ENCODE measurements at regions not wholly inside any gene's neighbourhood (a gene's known extent, or its start where the extent isn't known, plus 50 kb on each side); places are given as distances from the start of the nearest gene placed in this dataset.
"Not testable (repeated sequence)": the region's sequence is repeated elsewhere in the genome, so short reads cannot be mapped to it uniquely, and the experiment has no call there.

- H3K27ac ChIP-seq (ENCODE audit: low read length); H3K27me3 ChIP-seq (ENCODE audit: control insufficient read depth, insufficient read depth, low read length): not testable (repeated sequence)
Measured at GRCh38 chr16:63760246-63760645, 1361.6 kb downstream of the CDH11 start.

DNA sequence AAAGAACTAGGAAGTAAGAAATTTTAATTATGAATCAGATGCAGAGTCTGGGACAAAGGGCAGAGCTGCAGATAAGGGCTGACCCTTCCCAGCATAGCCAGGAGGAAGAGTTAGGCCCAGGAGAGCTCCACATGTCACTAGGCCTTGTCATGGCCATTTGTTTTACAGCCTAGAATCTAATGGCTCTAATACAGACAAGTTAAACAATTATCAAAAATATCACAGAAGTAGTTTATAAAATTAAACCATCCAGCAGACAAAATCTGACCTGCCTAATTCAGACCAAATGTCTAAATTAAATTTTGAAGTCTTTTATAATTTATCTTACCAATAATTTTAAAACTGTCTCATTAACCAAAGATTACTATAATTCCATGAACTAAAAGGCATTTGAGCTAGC, 1369.5 kb downstream of the CDH11 start:
- no peak overlapping the region for H3K27ac ChIP-seq (ENCODE audit: low read length)
- H3K27me3 ChIP-seq (ENCODE audit: control insufficient read depth, insufficient read depth, low read length) = no peaks in the 10 kb centered on the region
- no peaks in the 10 kb centered on the region for H3K9me3 ChIP-seq (ENCODE audit: control insufficient read depth, low read depth, low read length)

More at GRCh38 chr16:63760246-63760645, 1361.6 kb downstream of the CDH11 start:
- H3K9ac ChIP-seq (ENCODE audit: low read length); H3K4me3 ChIP-seq (ENCODE audit: low read length); H3K36me3 ChIP-seq (ENCODE audit: control insufficient read depth, low read depth, low read length); H3K9me3 ChIP-seq (ENCODE audit: control insufficient read depth, low read depth, low read length); H3K4me1 ChIP-seq (ENCODE audit: control insufficient read depth, low read depth, low read length): not testable (repeated sequence)

GRCh38 chr16:63749276-63749675, 1372.6 kb downstream of the CDH11 start:
- Histone ChIP-seq H3K4me3 (ENCODE audit: low read length) (no peak overlapping the region), H3K27me3 (ENCODE audit: control insufficient read depth, insufficient read depth, low read length) (no peaks in the 10 kb centered on the region), H3K9me3 (ENCODE audit: control insufficient read depth, low read depth, low read length) (no peaks in the 10 kb centered on the region), H3K27ac (ENCODE audit: low read length) (no peak overlapping the region), H3K9ac (ENCODE audit: low read length) (no peak overlapping the region), H3K36me3 (ENCODE audit: control insufficient read depth, low read depth, low read length) (no peaks in the 10 kb centered on the region), H3K4me1 (ENCODE audit: control insufficient read depth, low read depth, low read length) (peaks cover 9% of the 10 kb centered on the region)

More for the DNA sequence above, 1369.5 kb downstream of the CDH11 start:
- peaks cover 12% of the 10 kb centered on the region for H3K4me1 ChIP-seq (ENCODE audit: control insufficient read depth, low read depth, low read length)
- no peaks in the 10 kb centered on the region for H3K36me3 ChIP-seq (ENCODE audit: control insufficient read depth, low read depth, low read length)
- H3K4me3 ChIP-seq (ENCODE audit: low read length) = no peak overlapping the region
- no peak overlapping the region for H3K9ac ChIP-seq (ENCODE audit: low read length)

GRCh38 chr16:63745456-63745855, 1376.4 kb downstream of the CDH11 start:
- Histone ChIP-seq H3K4me1 (ENCODE audit: control insufficient read depth, low read depth, low read length) (no peaks in the 10 kb centered on the region), H3K36me3 (ENCODE audit: control insufficient read depth, low read depth, low read length) (no peaks in the 10 kb centered on the region), H3K9me3 (ENCODE audit: control insufficient read depth, low read depth, low read length) (no peaks in the 10 kb centered on the region), H3K4me3 (ENCODE audit: low read length) (no peak overlapping the region), H3K27me3 (ENCODE audit: control insufficient read depth, insufficient read depth, low read length) (no peaks in the 10 kb centered on the region), H3K27ac (ENCODE audit: low read length) (no peak overlapping the region), H3K9ac (ENCODE audit: low read length) (no peak overlapping the region)

GRCh38 chr16:63744077-63744874, 1377.6 kb downstream of the CDH11 start:
- no peaks in the 10 kb centered on the region for H3K36me3 ChIP-seq (ENCODE audit: control insufficient read depth, low read depth, low read length)
- no peaks in the 10 kb centered on the region for H3K9me3 ChIP-seq (ENCODE audit: control insufficient read depth, low read depth, low read length)
- no peak overlapping the region for H3K27ac ChIP-seq (ENCODE audit: low read length)
- H3K4me3 ChIP-seq (ENCODE audit: low read length) = no peak overlapping the region
- no peaks in the 10 kb centered on the region for H3K4me1 ChIP-seq (ENCODE audit: control insufficient read depth, low read depth, low read length)
- H3K9ac ChIP-seq (ENCODE audit: low read length) = no peak overlapping the region
- no peaks in the 10 kb centered on the region for H3K27me3 ChIP-seq (ENCODE audit: control insufficient read depth, insufficient read depth, low read length)

DNA sequence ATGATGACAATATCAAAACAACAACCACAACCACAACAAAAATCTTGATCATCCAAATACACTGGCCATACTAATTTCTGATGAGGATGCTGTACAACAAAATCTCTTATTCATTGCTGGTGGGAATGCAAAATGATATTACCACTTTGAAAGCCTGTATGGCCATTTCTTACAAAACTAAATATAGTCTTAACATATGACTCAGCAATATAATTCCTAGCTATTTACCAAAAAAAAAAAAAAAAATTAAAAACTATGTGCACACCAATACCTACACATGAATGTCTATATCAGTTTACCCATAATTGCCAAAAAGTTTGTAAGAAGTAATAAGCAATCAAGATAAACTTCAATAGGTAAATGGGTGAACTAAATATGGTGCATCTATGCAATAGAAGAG, 1379.7 kb downstream of the CDH11 start:
- Histone ChIP-seq H3K4me3 (ENCODE audit: low read length) (no peak overlapping the region), H3K4me1 (ENCODE audit: control insufficient read depth, low read depth, low read length) (no peaks in the 10 kb centered on the region), H3K9ac (ENCODE audit: low read length) (no peak overlapping the region), H3K36me3 (ENCODE audit: control insufficient read depth, low read depth, low read length) (no peaks in the 10 kb centered on the region), H3K27ac (ENCODE audit: low read length) (no peak overlapping the region), H3K27me3 (ENCODE audit: control insufficient read depth, insufficient read depth, low read length) (no peaks in the 10 kb centered on the region), H3K9me3 (ENCODE audit: control insufficient read depth, low read depth, low read length) (no peaks in the 10 kb centered on the region)

DNA sequence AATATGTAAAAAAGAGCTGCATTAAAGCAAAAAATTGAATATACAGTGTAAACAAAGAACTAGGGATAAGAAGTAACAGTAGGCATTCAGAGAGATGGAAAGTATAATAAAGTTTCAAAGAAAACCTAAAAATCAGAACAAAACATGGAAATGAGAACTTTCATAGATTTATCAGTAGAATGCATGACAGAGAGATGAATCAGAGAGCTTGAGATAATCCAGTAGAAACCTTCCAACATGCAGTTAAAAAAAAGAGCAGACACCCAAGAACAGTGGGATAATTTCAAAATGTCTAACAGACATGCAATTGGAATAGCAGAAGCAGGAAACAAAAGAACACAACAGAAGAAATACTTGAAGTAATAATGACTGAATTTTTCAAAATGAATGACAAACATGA, 1384.2 kb downstream of the CDH11 start:
- Histone ChIP-seq H3K27ac (ENCODE audit: low read length) (no peak overlapping the region), H3K4me3 (ENCODE audit: low read length) (no peak overlapping the region), H3K4me1 (ENCODE audit: control insufficient read depth, low read depth, low read length) (no peaks in the 10 kb centered on the region), H3K36me3 (ENCODE audit: control insufficient read depth, low read depth, low read length) (no peaks in the 10 kb centered on the region), H3K9ac (ENCODE audit: low read length) (no peak overlapping the region), H3K27me3 (ENCODE audit: control insufficient read depth, insufficient read depth, low read length) (no peaks in the 10 kb centered on the region), H3K9me3 (ENCODE audit: control insufficient read depth, low read depth, low read length) (no peaks in the 10 kb centered on the region)

DNA sequence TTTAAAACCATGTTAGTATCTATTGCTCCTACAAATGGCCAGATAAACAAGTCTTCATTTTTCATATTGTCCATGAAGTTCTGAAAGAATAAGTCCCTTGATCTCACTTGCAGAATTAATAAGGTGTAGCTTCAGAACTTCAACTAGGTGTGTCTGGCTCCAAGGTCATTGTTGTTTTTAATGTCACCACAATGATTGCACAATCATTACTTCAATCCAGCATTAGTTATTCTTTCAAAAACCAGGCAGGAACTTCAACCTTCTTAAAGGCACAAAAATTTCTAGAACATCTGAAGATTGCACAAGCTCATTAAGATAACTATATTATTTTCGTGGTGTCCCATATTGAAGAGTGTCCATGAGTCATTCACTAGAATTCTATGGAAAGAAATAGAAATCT, 1386.4 kb downstream of the CDH11 start:
- Histone ChIP-seq H3K9me3 (ENCODE audit: control insufficient read depth, low read depth, low read length) (no peaks in the 10 kb centered on the region), H3K4me1 (ENCODE audit: control insufficient read depth, low read depth, low read length) (no peaks in the 10 kb centered on the region), H3K27me3 (ENCODE audit: control insufficient read depth, insufficient read depth, low read length) (no peaks in the 10 kb centered on the region), H3K27ac (ENCODE audit: low read length) (no peak overlapping the region), H3K4me3 (ENCODE audit: low read length) (no peak overlapping the region), H3K9ac (ENCODE audit: low read length) (no peak overlapping the region), H3K36me3 (ENCODE audit: control insufficient read depth, low read depth, low read length) (no peaks in the 10 kb centered on the region)

- no peaks in the 10 kb centered on the region for H3K4me1 ChIP-seq (ENCODE audit: control insufficient read depth, low read depth, low read length)
Measured at GRCh38 chr16:63720848-63721247, 1401.0 kb downstream of the CDH11 start.

DNA sequence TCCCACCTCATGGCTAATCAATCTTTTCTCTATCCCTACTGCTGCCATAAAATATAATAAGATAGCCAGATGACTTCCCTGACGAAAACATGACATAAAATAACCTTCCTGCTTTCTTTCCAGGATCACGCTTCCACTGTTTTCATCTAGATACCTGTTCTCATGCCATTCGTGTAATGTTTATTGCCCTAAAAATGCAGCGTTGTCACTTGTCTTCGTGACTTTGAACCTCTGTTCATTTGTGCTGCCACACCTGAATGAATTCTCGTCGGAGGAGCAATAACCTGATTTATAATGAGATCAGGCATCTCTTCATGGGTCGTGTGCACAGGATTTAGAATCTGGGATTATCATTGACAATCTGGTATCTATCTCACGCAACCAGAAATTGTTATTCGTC, 1401.9 kb downstream of the CDH11 start:
- H3K9me3 ChIP-seq (ENCODE audit: control insufficient read depth, low read depth, low read length) = no peaks in the 10 kb centered on the region
- H3K9ac ChIP-seq (ENCODE audit: low read length) = no peak overlapping the region
- H3K27ac ChIP-seq (ENCODE audit: low read length) = no peak overlapping the region
- H3K4me1 ChIP-seq (ENCODE audit: control insufficient read depth, low read depth, low read length) = peaks cover under 1% of the 10 kb centered on the region
- H3K4me3 ChIP-seq (ENCODE audit: low read length) = no peak overlapping the region
- no peaks in the 10 kb centered on the region for H3K36me3 ChIP-seq (ENCODE audit: control insufficient read depth, low read depth, low read length)
- H3K27me3 ChIP-seq (ENCODE audit: control insufficient read depth, insufficient read depth, low read length) = no peaks in the 10 kb centered on the region

More at GRCh38 chr16:63720848-63721247, 1401.0 kb downstream of the CDH11 start:
- Histone ChIP-seq H3K36me3 (ENCODE audit: control insufficient read depth, low read depth, low read length) (no peaks in the 10 kb centered on the region), H3K27ac (ENCODE audit: low read length) (no peak overlapping the region), H3K27me3 (ENCODE audit: control insufficient read depth, insufficient read depth, low read length) (no peaks in the 10 kb centered on the region), H3K4me3 (ENCODE audit: low read length) (no peak overlapping the region), H3K9me3 (ENCODE audit: control insufficient read depth, low read depth, low read length) (no peaks in the 10 kb centered on the region), H3K9ac (ENCODE audit: low read length) (no peak overlapping the region)

DNA sequence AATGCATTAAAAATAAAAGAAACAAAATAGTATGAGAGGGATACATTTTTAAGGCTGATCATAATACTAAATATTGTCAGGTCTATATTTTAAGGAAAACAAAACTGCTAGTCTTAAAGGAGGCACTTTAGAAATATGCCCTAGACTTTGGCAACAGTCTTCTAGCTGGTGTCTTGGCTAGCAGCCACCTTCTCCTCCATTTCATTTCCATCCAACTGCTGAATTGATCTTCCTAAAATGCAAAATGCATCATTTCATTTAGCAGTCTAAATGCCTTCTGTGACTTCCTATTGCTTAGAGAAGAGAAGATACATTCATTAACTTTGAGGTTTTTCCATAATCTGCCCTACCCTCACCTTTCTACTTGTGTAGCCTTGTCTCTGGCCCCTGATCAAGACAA, 1404.1 kb downstream of the CDH11 start:
- Histone ChIP-seq H3K9me3 (ENCODE audit: control insufficient read depth, low read depth, low read length) (no peaks in the 10 kb centered on the region), H3K27ac (ENCODE audit: low read length) (no peak overlapping the region), H3K27me3 (ENCODE audit: control insufficient read depth, insufficient read depth, low read length) (no peaks in the 10 kb centered on the region), H3K36me3 (ENCODE audit: control insufficient read depth, low read depth, low read length) (no peaks in the 10 kb centered on the region), H3K4me1 (ENCODE audit: control insufficient read depth, low read depth, low read length) (peaks cover 6% of the 10 kb centered on the region), H3K4me3 (ENCODE audit: low read length) (no peak overlapping the region), H3K9ac (ENCODE audit: low read length) (no peak overlapping the region)

- no peaks in the 10 kb centered on the region for H3K27me3 ChIP-seq (ENCODE audit: control insufficient read depth, insufficient read depth, low read length)
- no peak overlapping the region for H3K4me3 ChIP-seq (ENCODE audit: low read length)
- H3K9me3 ChIP-seq (ENCODE audit: control insufficient read depth, low read depth, low read length) = no peaks in the 10 kb centered on the region
- peaks cover 6% of the 10 kb centered on the region for H3K4me1 ChIP-seq (ENCODE audit: control insufficient read depth, low read depth, low read length)
- no peak overlapping the region for H3K9ac ChIP-seq (ENCODE audit: low read length)
- no peak overlapping the region for H3K27ac ChIP-seq (ENCODE audit: low read length)
- H3K36me3 ChIP-seq (ENCODE audit: control insufficient read depth, low read depth, low read length) = no peaks in the 10 kb centered on the region
Measured at GRCh38 chr16:63714876-63715275, 1407.0 kb downstream of the CDH11 start.
